ENCODE measurements at regions not wholly inside any gene's neighbourhood (a gene's known extent, or its start where the extent isn't known, plus 50 kb on each side); places are given as distances from the start of the nearest gene placed in this dataset.

DNA sequence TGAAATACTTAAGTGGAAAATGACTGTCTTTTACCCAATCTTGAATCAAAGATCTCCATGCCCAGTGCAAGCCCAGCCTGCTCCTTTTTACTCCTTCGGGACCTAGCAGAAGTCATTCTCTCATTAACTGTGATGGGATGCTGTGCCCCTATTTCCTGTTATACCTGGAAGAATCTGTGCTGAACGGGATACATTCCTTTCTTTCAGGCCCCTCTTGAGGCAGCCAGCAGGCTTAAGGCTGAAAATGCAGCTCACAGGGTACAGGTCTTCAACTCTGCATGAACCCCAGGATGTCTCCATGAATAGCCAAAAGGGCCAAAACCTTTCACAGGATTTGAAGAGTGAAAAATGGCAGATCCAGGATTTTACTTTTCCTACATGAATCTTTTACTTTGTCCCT lies 784.8 kb upstream of the KLHL29 start:
- DNase-seq (ENCODE audit: low spot score): no peak

DNA sequence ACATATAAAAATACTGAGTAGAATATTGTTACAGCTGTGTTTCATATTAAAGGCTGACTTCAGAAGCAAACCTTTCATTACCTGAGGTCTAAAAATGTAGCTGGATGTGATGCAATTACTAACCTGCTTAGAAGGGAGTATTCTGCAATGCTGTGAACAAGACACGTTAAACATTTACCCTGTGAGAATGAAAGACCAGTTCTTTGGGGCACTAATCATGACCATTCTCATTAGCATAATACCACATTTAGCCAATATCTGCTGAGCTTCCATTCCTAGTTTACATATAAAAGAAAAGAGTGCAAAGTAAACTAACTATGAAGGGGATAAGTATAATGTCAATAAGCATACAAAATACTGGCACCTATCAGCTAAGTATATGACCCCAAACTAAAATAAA lies 784.0 kb upstream of the KLHL29 start:
- DNase-seq (ENCODE audit: low spot score): no peak

GRCh38 chr2:22604136-22604535 lies 780.8 kb upstream of the KLHL29 start:
- no peak for DNase-seq (ENCODE audit: low spot score)

DNA sequence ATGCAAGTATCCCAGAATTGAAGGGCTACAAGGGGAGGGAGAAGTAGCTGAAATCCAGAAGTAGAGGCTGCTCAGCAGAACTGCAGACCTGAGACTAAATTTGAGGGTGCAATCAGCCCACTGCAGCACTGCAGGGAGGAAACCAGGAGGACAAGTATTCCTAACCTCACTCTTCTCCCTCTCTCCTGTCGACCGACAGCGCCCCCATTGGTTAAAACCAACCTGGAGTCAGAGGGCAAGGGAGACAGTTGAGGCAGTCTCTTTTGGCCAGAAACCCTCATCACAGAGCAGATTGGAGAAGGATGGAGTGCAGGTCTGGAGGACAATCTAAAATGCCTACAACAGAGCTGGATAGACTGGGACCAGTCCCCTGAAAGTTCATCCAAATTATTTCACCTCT lies 768.9 kb upstream of the KLHL29 start:
- DNase-seq (ENCODE audit: low spot score): no peak

GRCh38 chr2:22623620-22624019 lies 761.4 kb upstream of the KLHL29 start:
- DNase-seq (ENCODE audit: low spot score): no peak

GRCh38 chr2:22626621-22627020 lies 758.4 kb upstream of the KLHL29 start:
- no peak for DNase-seq (ENCODE audit: low spot score)

DNA sequence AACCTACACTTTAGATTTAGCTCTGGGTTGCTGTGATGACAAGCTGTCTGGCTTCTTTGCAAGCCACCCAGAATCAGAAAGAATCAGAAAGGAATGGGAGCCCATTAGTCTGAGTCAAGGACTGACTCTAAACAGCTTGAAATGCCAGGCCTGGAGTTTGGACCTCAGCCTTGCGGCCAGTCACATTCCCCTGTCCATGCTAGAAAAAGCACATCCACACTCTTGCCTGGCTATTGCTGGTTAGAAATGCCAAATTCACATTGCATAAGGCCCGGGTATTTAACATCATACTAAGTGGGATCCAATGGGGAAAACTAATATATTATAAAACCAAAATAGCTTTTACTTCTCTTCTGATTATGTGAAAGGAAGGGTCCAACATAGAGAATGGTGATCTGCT lies 756.8 kb upstream of the KLHL29 start:
- no peak for DNase-seq (ENCODE audit: low spot score)

DNA sequence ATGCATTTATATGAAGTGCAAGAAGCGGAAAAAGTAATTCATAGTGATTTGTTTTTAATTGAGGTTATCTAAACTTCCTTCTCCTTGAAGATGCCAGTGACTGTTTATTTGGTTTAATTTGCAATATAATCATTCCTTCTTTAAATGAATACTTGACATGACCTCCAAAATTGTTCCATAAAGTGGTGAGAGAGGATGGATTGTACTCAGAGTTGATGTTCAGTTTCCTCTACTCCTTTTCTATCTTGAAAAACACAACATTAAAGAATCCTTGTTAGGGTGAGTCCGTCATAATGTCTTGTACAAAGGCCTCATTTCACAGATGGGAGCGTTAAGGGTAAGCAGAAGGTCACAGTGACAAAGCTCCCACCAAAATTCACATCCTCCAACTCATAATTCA lies 756.1 kb upstream of the KLHL29 start:
- DNase-seq (ENCODE audit: low spot score): no peak

DNA sequence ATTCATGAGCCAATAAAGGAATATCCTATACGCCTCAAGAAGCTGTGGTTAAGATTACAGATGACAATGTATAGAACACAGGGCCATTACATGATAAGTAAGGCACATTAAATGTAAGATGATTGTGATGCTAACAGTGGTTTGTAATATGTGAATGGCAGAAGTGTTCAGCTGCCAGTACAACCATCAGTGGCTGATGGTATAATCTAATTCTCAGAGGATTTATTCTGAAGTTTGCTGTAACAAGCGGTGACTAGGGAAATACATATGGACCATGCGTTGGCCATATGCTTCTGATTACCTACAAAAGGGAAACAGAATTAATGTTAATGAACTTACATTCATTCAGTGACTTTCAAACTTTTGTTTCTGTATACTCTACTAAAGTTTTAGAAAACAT lies 750.8 kb upstream of the KLHL29 start:
- no peak for DNase-seq (ENCODE audit: low spot score)

- DNase-seq (ENCODE audit: low spot score): no peak
Observed at GRCh38 chr2:22656426-22656825, 728.6 kb upstream of the KLHL29 start.

DNA sequence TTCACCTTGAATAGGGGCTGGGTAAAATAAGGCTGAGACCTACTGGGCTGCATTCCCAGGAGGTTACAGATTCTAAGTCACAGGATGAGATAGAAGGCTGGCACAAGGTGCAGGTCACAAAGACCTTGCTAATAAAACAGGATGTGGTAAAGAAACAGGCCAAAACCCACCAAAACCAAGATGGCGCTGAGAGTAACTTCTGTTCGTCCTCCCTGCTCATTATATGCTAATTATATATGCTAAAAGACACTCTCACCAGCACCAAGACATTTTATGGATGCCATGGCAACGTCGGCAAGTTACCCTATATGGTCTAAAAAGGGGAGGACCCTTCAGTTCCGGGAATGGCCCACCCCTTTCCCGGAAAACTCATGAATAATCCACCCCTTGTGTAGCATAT lies 711.5 kb upstream of the KLHL29 start:
- DNase-seq (ENCODE audit: low spot score): no peak

DNA sequence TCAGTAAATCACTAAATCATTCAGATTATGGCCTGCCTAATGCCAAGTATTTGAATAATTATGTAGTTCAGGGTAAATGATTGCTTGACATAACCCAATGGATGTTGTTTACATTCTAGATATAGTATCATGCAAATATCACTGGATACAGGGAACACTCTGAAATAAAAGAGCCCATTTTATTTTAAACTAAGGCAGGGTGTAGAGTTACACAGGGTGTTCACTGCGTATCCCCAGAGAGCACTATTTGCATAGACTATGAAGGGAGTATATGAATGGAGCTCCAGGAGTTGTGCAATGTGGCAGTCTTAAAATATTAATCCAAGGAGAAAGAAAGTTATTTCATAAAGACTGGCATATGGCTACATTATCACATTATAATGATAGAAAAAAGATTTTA lies 701.1 kb upstream of the KLHL29 start:
- DNase-seq (ENCODE audit: low spot score): no peak

- no peak for DNase-seq (ENCODE audit: low spot score)
Observed at GRCh38 chr2:22690096-22690495, 694.9 kb upstream of the KLHL29 start.

- peak; percentile 31 for DNase-seq (ENCODE audit: low spot score)
Observed at GRCh38 chr2:22691666-22692065, 693.3 kb upstream of the KLHL29 start.

- no peak for DNase-seq (ENCODE audit: low spot score)
Observed at GRCh38 chr2:22692746-22693145, 692.2 kb upstream of the KLHL29 start.

DNA sequence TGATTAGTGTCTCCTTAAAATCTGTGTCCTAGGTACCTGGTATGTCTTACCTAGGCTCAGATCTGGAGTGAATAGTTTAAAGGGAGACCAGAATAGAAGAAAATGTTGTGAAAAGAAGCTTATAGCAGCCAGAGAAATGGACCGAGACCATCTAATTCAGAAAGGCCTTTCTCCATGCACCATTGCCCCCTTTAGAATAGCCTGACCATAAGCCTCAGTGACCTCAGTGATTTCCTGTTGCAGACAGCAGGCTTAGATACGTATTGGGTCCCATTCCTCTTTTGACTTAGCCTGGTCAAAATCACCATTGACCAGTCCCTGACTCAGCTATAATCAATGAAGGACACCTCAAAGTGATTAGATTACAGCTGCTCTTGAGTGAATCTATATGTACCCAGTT lies 690.7 kb upstream of the KLHL29 start:
- DNase-seq (ENCODE audit: low spot score): no peak

DNA sequence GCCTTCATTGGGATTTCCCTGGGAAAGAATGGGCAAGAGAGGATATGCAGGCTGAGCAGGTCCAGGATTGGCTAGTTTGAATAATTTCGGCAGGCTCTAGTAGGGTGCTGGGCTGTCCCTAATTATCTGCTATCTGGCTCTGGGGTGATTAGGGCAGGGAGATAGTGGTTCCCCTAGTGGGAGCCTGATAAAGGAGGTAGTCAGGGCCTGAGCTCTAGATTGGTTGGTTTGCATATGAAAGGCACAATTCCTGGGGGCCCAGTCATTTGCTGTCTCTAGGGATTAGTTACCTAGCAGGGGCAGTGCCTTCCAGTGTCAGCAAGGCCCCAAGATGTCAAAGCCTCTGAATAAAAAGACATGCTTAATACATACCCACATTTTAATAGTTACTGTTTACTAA lies 690.1 kb upstream of the KLHL29 start:
- no peak for DNase-seq (ENCODE audit: low spot score)

DNA sequence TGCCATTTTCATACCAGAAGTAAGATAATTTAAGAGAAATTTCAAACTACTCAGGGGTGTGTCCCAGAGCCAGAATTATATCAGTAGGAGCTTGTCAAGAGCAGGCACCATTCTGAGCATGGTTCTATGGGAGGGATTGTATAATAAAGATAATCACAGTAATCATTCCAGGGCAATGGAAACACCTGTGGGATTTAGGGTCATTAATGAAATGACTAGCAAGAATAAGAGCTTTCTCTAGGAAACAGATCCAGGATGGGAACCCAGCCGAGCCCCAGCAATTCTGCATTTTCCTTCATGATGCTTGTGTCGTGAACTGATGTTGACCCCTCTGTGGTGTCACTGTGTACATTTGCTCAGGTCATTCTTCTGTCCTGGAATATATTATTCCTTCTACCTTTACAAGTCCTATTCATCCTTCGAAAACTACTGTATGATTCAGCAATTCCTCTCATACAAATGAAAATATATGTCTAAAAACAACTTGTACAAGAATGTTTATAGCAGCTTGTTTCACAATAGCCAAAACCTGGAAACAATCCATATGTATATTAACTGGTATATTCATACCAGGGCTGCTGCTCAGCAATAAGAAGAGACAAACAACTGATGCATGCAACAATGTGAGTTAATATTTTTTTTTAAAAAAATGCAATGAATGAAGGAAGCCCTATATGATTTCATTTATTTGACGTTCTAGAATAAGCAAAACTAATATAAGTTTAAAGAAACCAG lies 687.8 kb upstream of the KLHL29 start:
- no peak for DNase-seq (ENCODE audit: low spot score)

GRCh38 chr2:22701561-22702160 lies 683.3 kb upstream of the KLHL29 start:
- no peak for DNase-seq (ENCODE audit: low spot score)

GRCh38 chr2:22703286-22703920 lies 681.6 kb upstream of the KLHL29 start:
- no peak for DNase-seq (ENCODE audit: low spot score)

GRCh38 chr2:22719396-22719795 lies 665.6 kb upstream of the KLHL29 start:
- DNase-seq (ENCODE audit: low spot score): no peak

GRCh38 chr2:22729466-22729865 lies 655.5 kb upstream of the KLHL29 start:
- no peak for DNase-seq (ENCODE audit: low spot score)

GRCh38 chr2:22734373-22735045 lies 650.5 kb upstream of the KLHL29 start:
- DNase-seq (ENCODE audit: low spot score): no peak
